Gastrocnemius medialis (tissue), 4 donors: ENCODE measurements at regions not wholly inside any gene's neighbourhood (a gene's known extent, or its start where the extent isn't known, plus 50 kb on each side); places are given as distances from the start of the nearest gene placed in this dataset.

ENCODE experiments used
- ATAC-seq, 2 donors: fragments of 150-250 bp; one replicate each; pipeline ENCODE4 v1.9.1; 2016
- DNase-seq, 2 donors: peaks; one replicate each; pipeline ENCODE4 v3.0.0-alpha.2; 2019
- H3K27ac ChIP-seq, 4 donors: fragments of 200-600 bp; sonication (generic); 1 replicate in 1 of 4; 2 replicates in 3 of 4; pipeline ENCODE4 v1.5.1; 2016 to 2018; ENCODE audit warnings: mild to moderate bottlenecking in 2 of 4, moderate library complexity in 1 of 4
- H3K27me3 ChIP-seq, 3 donors: fragments of 200-600 bp; sonication (generic) in 2 of 3; 1 replicate in 1 of 3; 2 replicates in 2 of 3; pipeline versions ENCODE4 v1.5.1 to v1.6.0; 2016 to 2019; ENCODE audit warnings: mild to moderate bottlenecking in 1 of 3, moderate library complexity in 1 of 3
- H3K36me3 ChIP-seq, 2 donors: fragments of 200-600 bp; sonication (generic) in 1 of 2; one replicate each; pipeline ENCODE4 v1.5.1; 2017 to 2018
- H3K4me1 ChIP-seq, 2 donors: fragments of 200-600 bp; sonication (generic) in 1 of 2; one replicate each; pipeline ENCODE4 v1.5.1; 2016 to 2017; ENCODE audit warnings: mild to moderate bottlenecking in 2 of 2
- H3K4me3 ChIP-seq, 4 donors: fragments of 200-600 bp; sonication (generic) in 3 of 4; 1 replicate in 1 of 4; 2 replicates in 3 of 4; pipeline ENCODE4 v1.5.1; 2016 to 2019; ENCODE audit warnings: mild to moderate bottlenecking in 2 of 4
- H3K9me3 ChIP-seq, 3 donors: fragments of 200-600 bp; sonication (generic) in 2 of 3; 1 replicate in 1 of 3; 2 replicates in 2 of 3; pipeline ENCODE4 v1.5.1; 2016 to 2019
- CTCF ChIP-seq, 5 experiments: fragments of 450-650 bp in 3 of 5; fragments of 200-600 bp in 2 of 5; sonication (generic) in 2 of 5; IDR thresholded peaks in 4 of 5; conservative IDR thresholded peaks in 1 of 5; 1 replicate in 4 of 5; 2 replicates in 1 of 5; pipeline ENCODE4 v1.5.1; 2016 to 2019; ENCODE audit warnings: antibody characterized with exemption in 5 of 5, mild to moderate bottlenecking in 3 of 5, moderate library complexity in 3 of 5
- POLR2A ChIP-seq, 2 donors: fragments of 450-650 bp; IDR thresholded peaks; one replicate each; pipeline ENCODE4 v1.6.1; 2017; ENCODE audit warnings: antibody characterized with exemption in 2 of 2, mild to moderate bottlenecking in 2 of 2, moderate library complexity in 2 of 2
- in situ Hi-C, 4 donors: fragments of 200-750 bp; cut with MboI; loops; one replicate each; pipeline versions ENCODE4 v1.15.0 to v1.8.0; 2017; ENCODE audit warnings: low sequenced_read_pairs in 4 of 4
- intact Hi-C: fragments of 100-400 bp; cut with DNase I; formaldehyde crosslinking; loops from one replicate; pipeline ENCODE4 v1.15.1; 2023; ENCODE audit warnings: low total_unique reads

GRCh38 chr7:106459397-106460072, 174.8 kb upstream of the NAMPT start:
- DNase-seq (no peak), ATAC-seq (no peak)
- H3K27me3 ChIP-seq: no peaks in the 10 kb centered on the region
- in situ Hi-C loops: loop anchor here (5.0 to 25.0 kb wide), 3 partner anchors 282 to 405 kb away; no protein-coding TSS in a partner anchor
- no peak overlapping the region for H3K27ac ChIP-seq
- H3K4me1 ChIP-seq: peaks cover 0 to 6% of the 10 kb centered on the region in 2 donors
- H3K36me3 ChIP-seq: no peaks in the 10 kb centered on the region
- intact Hi-C loops: no loop called here
- no peak overlapping the region for H3K4me3 ChIP-seq
- no peaks in the 10 kb centered on the region for H3K9me3 ChIP-seq
- TF ChIP-seq POLR2A (IDR thresholded peaks at IDR 0.05) (no peak), CTCF (IDR thresholded peaks at IDR 0.05 in 4 of 5, conservative IDR thresholded peaks at IDR 0.05 in 1 of 5) (no peak)

GRCh38 chr7:106457678-106458077, 172.9 kb upstream of the NAMPT start:
- Histone ChIP-seq H3K27me3 (no peaks in the 10 kb centered on the region), H3K4me3 (no peak overlapping the region), H3K9me3 (no peaks in the 10 kb centered on the region), H3K4me1 (peaks cover 0 to 6% of the 10 kb centered on the region in 2 donors), H3K27ac (no peak overlapping the region), H3K36me3 (no peaks in the 10 kb centered on the region)
- intact Hi-C loops: no loop called here
- DNase-seq: no peak
- TF ChIP-seq POLR2A (IDR thresholded peaks at IDR 0.05): no peak
- TF ChIP-seq CTCF (IDR thresholded peaks at IDR 0.05 in 4 of 5, conservative IDR thresholded peaks at IDR 0.05 in 1 of 5): no peak
- no peak for ATAC-seq
- in situ Hi-C loops: loop anchor here in 2 of 4 donors (10.0 to 25.0 kb wide), 2 partner anchors 395 to 403 kb away; no protein-coding TSS in a partner anchor

- no peak for TF ChIP-seq POLR2A (IDR thresholded peaks at IDR 0.05)
- no peak for TF ChIP-seq CTCF (IDR thresholded peaks at IDR 0.05 in 4 of 5, conservative IDR thresholded peaks at IDR 0.05 in 1 of 5)
- Histone ChIP-seq H3K9me3 (no peaks in the 10 kb centered on the region), H3K27me3 (no peaks in the 10 kb centered on the region), H3K4me1 (no peaks in the 10 kb centered on the region), H3K27ac (no peak overlapping the region), H3K36me3 (no peaks in the 10 kb centered on the region), H3K4me3 (no peak overlapping the region)
- ATAC-seq: no peak
- in situ Hi-C loops: loop anchor here in 2 of 4 donors (10.0 to 25.0 kb wide), 2 partner anchors 394 to 402 kb away; no protein-coding TSS in a partner anchor
- no peak for DNase-seq
- intact Hi-C loops: no loop called here
Observed at GRCh38 chr7:106456329-106456728, 171.5 kb upstream of the NAMPT start.

GRCh38 chr7:106452031-106452851, 167.5 kb upstream of the NAMPT start:
- no peak for ATAC-seq
- intact Hi-C loops: no loop called here

More at GRCh38 chr7:106452031-106452851, 167.5 kb upstream of the NAMPT start:
- no peaks in the 10 kb centered on the region for H3K4me1 ChIP-seq
- no peak for DNase-seq
- H3K27me3 ChIP-seq: no peaks in the 10 kb centered on the region
- no peak overlapping the region for H3K4me3 ChIP-seq
- TF ChIP-seq CTCF (IDR thresholded peaks at IDR 0.05 in 4 of 5, conservative IDR thresholded peaks at IDR 0.05 in 1 of 5) (no peak), POLR2A (IDR thresholded peaks at IDR 0.05) (no peak)
- no peaks in the 10 kb centered on the region for H3K36me3 ChIP-seq
- H3K9me3 ChIP-seq: no peaks in the 10 kb centered on the region
- in situ Hi-C loops: loop anchor here in 2 of 4 donors (10.0 to 25.0 kb wide), 2 partner anchors 390 to 397 kb away; no protein-coding TSS in a partner anchor
- H3K27ac ChIP-seq: no peak overlapping the region
